ENCODE measurements at regions not wholly inside any gene's neighbourhood (a gene's known extent, or its start where the extent isn't known, plus 50 kb on each side); places are given as distances from the start of the nearest gene placed in this dataset.

DNA sequence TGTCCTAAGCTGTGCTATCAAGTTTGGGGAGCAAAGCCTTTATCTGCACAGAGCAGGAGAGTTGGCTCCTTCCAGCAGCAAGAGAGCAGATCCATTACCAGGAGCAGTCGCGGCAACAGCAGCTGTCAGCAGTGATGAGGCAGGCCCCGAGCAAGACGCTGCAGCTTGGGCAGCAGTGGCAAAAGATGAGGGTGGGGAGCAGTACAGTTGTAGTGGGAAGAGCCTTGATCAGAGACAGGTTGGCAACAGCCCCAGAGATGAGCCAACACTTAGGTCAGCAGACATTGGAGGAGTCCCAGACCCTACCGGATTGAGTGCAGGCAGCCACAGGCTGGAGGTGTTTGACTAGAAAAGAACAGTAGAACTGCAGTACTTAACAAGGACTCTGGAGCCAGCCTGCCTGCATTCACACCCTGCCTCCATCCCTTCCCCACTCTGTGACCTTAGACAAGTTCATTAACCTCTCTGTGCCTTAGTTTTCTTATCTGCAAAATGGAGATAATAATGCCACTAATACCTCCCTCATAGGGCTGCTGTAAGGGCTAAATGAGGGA, 117.1 kb upstream of the SERTAD2 start:
- H3K9me3 ChIP-seq (replicated peaks): peaks cover 8% of the 10 kb centered on the region
- H3K27me3 ChIP-seq (ENCODE audit: low read depth): no peaks in the 10 kb centered on the region
- no peak overlapping the region for H3K4me3 ChIP-seq
- intact Hi-C loops (cut with micrococcal nuclease): no loop called here
- H3K36me3 ChIP-seq: no peaks in the 10 kb centered on the region
- TF ChIP-seq, protein P1, sequence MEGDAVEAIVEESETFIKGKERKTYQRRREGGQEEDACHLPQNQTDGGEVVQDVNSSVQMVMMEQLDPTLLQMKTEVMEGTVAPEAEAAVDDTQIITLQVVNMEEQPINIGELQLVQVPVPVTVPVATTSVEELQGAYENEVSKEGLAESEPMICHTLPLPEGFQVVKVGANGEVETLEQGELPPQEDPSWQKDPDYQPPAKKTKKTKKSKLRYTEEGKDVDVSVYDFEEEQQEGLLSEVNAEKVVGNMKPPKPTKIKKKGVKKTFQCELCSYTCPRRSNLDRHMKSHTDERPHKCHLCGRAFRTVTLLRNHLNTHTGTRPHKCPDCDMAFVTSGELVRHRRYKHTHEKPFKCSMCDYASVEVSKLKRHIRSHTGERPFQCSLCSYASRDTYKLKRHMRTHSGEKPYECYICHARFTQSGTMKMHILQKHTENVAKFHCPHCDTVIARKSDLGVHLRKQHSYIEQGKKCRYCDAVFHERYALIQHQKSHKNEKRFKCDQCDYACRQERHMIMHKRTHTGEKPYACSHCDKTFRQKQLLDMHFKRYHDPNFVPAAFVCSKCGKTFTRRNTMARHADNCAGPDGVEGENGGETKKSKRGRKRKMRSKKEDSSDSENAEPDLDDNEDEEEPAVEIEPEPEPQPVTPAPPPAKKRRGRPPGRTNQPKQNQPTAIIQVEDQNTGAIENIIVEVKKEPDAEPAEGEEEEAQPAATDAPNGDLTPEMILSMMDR (IDR thresholded peaks at IDR 0.05; ENCODE audit: borderline replicate concordance): no peak
- peaks cover 46% of the 10 kb centered on the region for H3K4me1 ChIP-seq
- peak; percentile 31 for DNase-seq
- no peak overlapping the region for H3K27ac ChIP-seq (replicated peaks)

DNA sequence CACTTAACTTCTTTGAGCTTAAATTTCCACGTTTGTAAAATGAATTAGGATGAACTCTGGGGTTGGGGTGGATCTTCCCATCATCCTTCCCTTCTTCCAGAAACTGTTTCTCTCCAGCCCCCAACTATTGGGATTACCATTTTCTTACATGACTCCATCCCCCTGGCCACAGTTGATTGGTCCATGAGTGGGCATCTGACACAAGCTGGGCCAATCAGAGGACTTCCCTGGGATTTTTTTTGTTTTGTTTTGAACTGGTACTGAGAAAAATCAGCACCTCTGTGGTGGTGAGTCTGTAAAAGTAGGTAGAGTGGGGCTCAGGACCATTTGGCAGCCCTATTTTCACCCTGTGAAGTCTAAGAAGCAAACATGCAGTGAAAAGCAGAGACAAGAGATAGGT, 118.0 kb upstream of the SERTAD2 start:
- H3K36me3 ChIP-seq: no peaks in the 10 kb centered on the region
- peaks cover 38% of the 10 kb centered on the region for H3K4me1 ChIP-seq
- no peak overlapping the region for H3K27ac ChIP-seq (replicated peaks)
- DNase-seq: no peak
- peaks cover 10% of the 10 kb centered on the region for H3K9me3 ChIP-seq (replicated peaks)
- TF ChIP-seq, protein P1 (IDR thresholded peaks at IDR 0.05; ENCODE audit: borderline replicate concordance): no peak
- intact Hi-C loops (cut with micrococcal nuclease): no loop called here
- no peak overlapping the region for H3K4me3 ChIP-seq
- H3K27me3 ChIP-seq (ENCODE audit: low read depth): no peaks in the 10 kb centered on the region

DNA sequence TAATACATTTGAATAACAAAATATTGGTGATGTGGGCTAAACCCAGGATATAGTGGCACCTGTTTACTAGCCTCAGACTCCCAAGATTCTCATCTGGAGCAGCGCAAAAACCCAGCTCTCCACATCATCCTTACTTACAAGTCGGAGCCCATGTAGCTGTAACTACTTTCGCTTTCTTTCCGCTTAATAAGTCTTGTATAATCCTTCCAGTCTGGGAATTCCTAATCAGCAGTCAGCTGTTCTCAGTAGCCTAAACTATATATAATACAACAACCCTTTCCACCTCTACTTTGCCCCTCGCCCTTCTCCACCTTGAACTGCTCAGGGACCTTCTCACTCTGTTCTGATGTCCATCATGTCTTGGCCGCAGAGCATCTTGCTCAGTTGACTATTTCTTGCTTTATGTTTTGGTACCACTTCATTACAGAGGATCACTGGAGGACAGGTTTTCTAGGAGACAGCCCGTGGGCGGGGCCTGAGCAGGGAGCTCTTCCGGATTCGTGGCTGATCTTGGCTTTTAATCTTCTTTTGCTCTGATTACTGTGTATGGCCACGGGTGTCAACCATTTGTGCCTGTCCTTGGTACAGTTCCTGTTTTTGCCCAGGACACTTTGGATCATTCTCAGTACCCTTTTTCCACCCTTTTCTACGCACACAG, 119.9 kb upstream of the SERTAD2 start:
- intact Hi-C loops (cut with micrococcal nuclease): no loop called here
- H3K27ac ChIP-seq (replicated peaks): no peak overlapping the region
- TF ChIP-seq, protein P1 (IDR thresholded peaks at IDR 0.05; ENCODE audit: borderline replicate concordance): no peak
- no peak overlapping the region for H3K4me3 ChIP-seq
- H3K36me3 ChIP-seq: no peaks in the 10 kb centered on the region
- H3K4me1 ChIP-seq: peaks cover 28% of the 10 kb centered on the region
- DNase-seq: no peak
- no peaks in the 10 kb centered on the region for H3K27me3 ChIP-seq (ENCODE audit: low read depth)
- peaks cover 10% of the 10 kb centered on the region for H3K9me3 ChIP-seq (replicated peaks)

DNA sequence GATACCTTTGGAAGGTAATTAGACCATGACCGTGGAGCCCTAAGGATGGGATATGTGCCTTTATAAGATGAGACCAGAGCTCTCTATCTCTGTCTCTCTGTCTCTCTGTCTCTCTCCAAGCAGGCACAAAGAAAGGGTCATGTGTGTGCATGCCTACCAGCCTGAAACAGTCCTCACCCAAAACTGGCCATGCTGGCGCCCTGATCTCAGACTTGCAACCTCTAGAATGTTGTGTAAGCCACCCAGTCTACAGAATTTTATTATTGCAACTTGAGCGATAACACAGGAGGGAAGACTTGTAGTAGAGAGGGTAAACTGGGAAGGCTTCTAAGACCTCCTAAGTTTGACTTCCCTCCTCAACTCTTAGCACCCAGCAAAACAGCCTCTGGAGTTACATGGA, 124.1 kb upstream of the SERTAD2 start:
- peaks cover 10% of the 10 kb centered on the region for H3K9me3 ChIP-seq (replicated peaks)
- H3K27ac ChIP-seq (replicated peaks): no peak overlapping the region
- no peak for DNase-seq
- H3K36me3 ChIP-seq: no peaks in the 10 kb centered on the region
- no peak overlapping the region for H3K4me3 ChIP-seq
- no peaks in the 10 kb centered on the region for H3K27me3 ChIP-seq (ENCODE audit: low read depth)
- intact Hi-C loops (cut with micrococcal nuclease): no loop called here
- peaks cover 17% of the 10 kb centered on the region for H3K4me1 ChIP-seq
- TF ChIP-seq, protein P1 (IDR thresholded peaks at IDR 0.05; ENCODE audit: borderline replicate concordance): no peak

DNA sequence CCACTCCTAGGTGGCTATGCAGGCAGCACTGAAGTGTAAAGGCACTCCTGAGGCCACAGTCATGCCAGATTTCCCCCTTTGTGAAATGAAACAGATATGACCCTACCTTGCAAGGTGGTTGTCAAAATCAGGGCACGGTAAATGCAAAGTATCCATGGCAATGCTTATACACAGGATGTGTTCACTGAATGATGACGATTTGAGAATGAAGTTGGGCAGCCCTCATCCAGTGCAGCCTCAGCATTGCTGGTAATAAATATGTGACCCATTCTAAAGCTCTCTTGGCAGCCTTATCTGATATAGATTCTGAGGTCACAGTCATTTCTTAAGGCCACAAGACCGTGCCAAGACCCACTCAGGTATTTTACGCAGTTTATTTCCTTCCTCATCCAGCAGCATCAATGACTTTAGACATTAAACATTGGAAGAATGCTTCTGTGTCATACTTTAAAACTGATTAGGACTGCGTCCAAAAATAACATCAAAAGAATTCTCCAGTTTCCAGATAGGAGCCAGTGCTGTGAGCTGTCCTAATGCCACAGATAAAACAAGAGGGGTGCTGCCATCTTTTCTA, 125.5 kb upstream of the SERTAD2 start:
- no peak overlapping the region for H3K4me3 ChIP-seq
- no peak for DNase-seq
- no peaks in the 10 kb centered on the region for H3K27me3 ChIP-seq (ENCODE audit: low read depth)
- no peaks in the 10 kb centered on the region for H3K36me3 ChIP-seq
- peaks cover 10% of the 10 kb centered on the region for H3K9me3 ChIP-seq (replicated peaks)
- peaks cover 17% of the 10 kb centered on the region for H3K4me1 ChIP-seq
- TF ChIP-seq, protein P1 (IDR thresholded peaks at IDR 0.05; ENCODE audit: borderline replicate concordance): no peak
- peak overlapping the region; percentile 18 for H3K27ac ChIP-seq (replicated peaks)
- intact Hi-C loops (cut with micrococcal nuclease): no loop called here
